Panc1 (cell line): ENCODE measurements at regions not wholly inside any gene's neighbourhood (a gene's known extent, or its start where the extent isn't known, plus 50 kb on each side); places are given as distances from the start of the nearest gene placed in this dataset.

Experiments used
- ATAC-seq: fragments of 200-7000 bp; cut with Tn5 transposase; 2 replicates; pipeline ENCODE4 v1.9.1; 2020; ENCODE audit warnings: mild to moderate bottlenecking, moderate library complexity
- BruUV-seq: library from RNA; stranded (reverse); fragments of 400-500 nt; replicated peaks from 2 replicates; lab custom pipeline; 2021; lab: Mats Ljungman, UMichigan
- CTCF ChIA-PET: fragments of 300-600 bp; sonication (Branson Sonifier 250); formaldehyde crosslinking; loops from one replicate; lab custom pipeline; 2022; ENCODE audit warnings: antibody characterized with exemption; lab: Charles Lee
- POLR2A ChIA-PET: fragments of 300-600 bp; sonication (Branson Sonifier 250); formaldehyde crosslinking; loops from one replicate; lab custom pipeline; 2022; ENCODE audit warnings: antibody characterized with exemption; lab: Charles Lee
- DNase-seq: peaks from one replicate; pipeline ENCODE4 v3.0.0-alpha.2; 2010; ENCODE audit warnings: low read depth, low spot score
- H3K27ac ChIP-seq: 2 replicates; pipeline ENCODE4 v1.5.1; 2011; ENCODE audit warnings: mild to moderate bottlenecking, low read length, inconsistent platforms
- H3K27me3 ChIP-seq: fragments of 200-500 bp; sonication (Bioruptor generic); 2 replicates; pipeline ENCODE4 v1.6.0; 2014; ENCODE audit warnings: low read length, inconsistent platforms; ENCODE audit not compliant: control insufficient read depth, insufficient read depth
- H3K36me3 ChIP-seq: fragments of 200-500 bp; sonication (Bioruptor generic); 2 replicates; pipeline ENCODE4 v1.5.1; 2014; ENCODE audit warnings: inconsistent platforms, mild to moderate bottlenecking, low read length, moderate library complexity; ENCODE audit not compliant: control insufficient read depth, insufficient read depth
- H3K4me1 ChIP-seq: 2 replicates; pipeline ENCODE4 v1.5.1; 2011; ENCODE audit warnings: inconsistent platforms, mild to moderate bottlenecking, low read length, moderate library complexity; ENCODE audit not compliant: control insufficient read depth, insufficient read depth
- H3K4me3 ChIP-seq, 2 experiments: 2 replicates each; pipeline ENCODE4 v1.5.1; 2011 to 2012; ENCODE audit warnings: low read depth in 2 of 2, low read length in 2 of 2, mild to moderate bottlenecking in 2 of 2, inconsistent platforms in 1 of 2, moderate library complexity in 1 of 2
- H3K9me3 ChIP-seq: fragments of 200-500 bp; sonication (Bioruptor generic); 2 replicates; pipeline ENCODE4 v1.5.1; 2014; ENCODE audit warnings: low read depth, mild to moderate bottlenecking, inconsistent platforms, low read length, moderate library complexity; ENCODE audit not compliant: control insufficient read depth, insufficient read depth
- POLR2AphosphoS5 ChIP-seq: IDR thresholded peaks from 2 replicates; pipeline ENCODE4 v1.6.1; 2012; ENCODE audit warnings: mild to moderate bottlenecking, low read depth, low read length, moderate library complexity
- SIN3A ChIP-seq: IDR thresholded peaks from 2 replicates; pipeline ENCODE4 v1.6.1; 2012; ENCODE audit warnings: low read depth, mild to moderate bottlenecking, low read length, moderate library complexity, borderline replicate concordance; ENCODE audit not compliant: insufficient read depth
- TCF7L2 ChIP-seq: IDR thresholded peaks from 2 replicates; pipeline ENCODE4 v1.6.1; 2011; ENCODE audit warnings: mild to moderate bottlenecking, low read depth, low read length, inconsistent platforms
- in situ Hi-C: cut with HindIII; loops from 2 replicates; pipeline ENCODE4 v1.10.0; 2016; ENCODE audit warnings: low sequenced_read_pairs, low pct_unique_long_range_greater_than_20kb
- intact Hi-C: fragments of 100-400 bp; cut with micrococcal nuclease; formaldehyde crosslinking; loops from one replicate; pipeline ENCODE4 v1.10.0; 2022; ENCODE audit not compliant: unreplicated experiment
- TF ChIP-seq, protein P1 (sequence below): fragments of 450-650 bp; IDR thresholded peaks from 2 replicates; pipeline ENCODE4 v1.5.1; 2017; ENCODE audit warnings: mild to moderate bottlenecking
- TF ChIP-seq, protein P2 (sequence below), 2 experiments: IDR thresholded peaks; 2 replicates each; pipeline ENCODE4 v1.6.1; 2011 to 2012; ENCODE audit warnings: low read depth in 2 of 2, control low read depth in 1 of 2, low read length in 1 of 2, mild to moderate bottlenecking in 1 of 2, moderate library complexity in 1 of 2; ENCODE audit not compliant: insufficient read depth in 1 of 2

DNA sequence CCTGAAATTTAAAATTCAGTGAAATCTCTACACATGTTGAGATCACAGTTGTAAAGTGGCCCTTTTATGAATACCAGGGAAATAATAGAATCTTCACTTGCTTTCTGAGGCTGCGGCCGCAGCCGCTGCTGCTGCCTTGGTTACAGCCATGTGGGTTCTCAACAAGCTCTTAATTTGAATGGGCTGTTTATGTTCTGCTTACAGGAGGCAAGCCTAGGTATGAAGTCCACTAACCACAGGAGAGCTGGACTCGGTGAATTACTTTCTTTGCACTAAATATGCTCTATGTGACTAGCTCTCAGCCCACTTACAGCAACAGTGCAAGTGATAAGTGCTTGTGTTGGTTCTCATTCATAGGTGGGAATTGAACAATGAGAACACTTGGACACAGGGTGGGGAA, 410.8 kb downstream of the SFMBT2 start:
- in situ Hi-C loops = no loop called here
- no TSS peak for BruUV-seq
- no peak overlapping the region for H3K27ac ChIP-seq
- no peaks in the 10 kb centered on the region for H3K4me1 ChIP-seq
- DNase-seq = no peak
- intact Hi-C loops = no loop called here
- POLR2A ChIA-PET = no interaction called here
- CTCF ChIA-PET = no interaction called here
- H3K9me3 ChIP-seq = no peaks in the 10 kb centered on the region
- no peak for ATAC-seq
- no peaks in the 10 kb centered on the region for H3K27me3 ChIP-seq
- no peak overlapping the region for H3K4me3 ChIP-seq
- no peak for TF ChIP-seq POLR2AphosphoS5
- TF ChIP-seq, protein P1, sequence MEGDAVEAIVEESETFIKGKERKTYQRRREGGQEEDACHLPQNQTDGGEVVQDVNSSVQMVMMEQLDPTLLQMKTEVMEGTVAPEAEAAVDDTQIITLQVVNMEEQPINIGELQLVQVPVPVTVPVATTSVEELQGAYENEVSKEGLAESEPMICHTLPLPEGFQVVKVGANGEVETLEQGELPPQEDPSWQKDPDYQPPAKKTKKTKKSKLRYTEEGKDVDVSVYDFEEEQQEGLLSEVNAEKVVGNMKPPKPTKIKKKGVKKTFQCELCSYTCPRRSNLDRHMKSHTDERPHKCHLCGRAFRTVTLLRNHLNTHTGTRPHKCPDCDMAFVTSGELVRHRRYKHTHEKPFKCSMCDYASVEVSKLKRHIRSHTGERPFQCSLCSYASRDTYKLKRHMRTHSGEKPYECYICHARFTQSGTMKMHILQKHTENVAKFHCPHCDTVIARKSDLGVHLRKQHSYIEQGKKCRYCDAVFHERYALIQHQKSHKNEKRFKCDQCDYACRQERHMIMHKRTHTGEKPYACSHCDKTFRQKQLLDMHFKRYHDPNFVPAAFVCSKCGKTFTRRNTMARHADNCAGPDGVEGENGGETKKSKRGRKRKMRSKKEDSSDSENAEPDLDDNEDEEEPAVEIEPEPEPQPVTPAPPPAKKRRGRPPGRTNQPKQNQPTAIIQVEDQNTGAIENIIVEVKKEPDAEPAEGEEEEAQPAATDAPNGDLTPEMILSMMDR = no peak
- TF ChIP-seq, protein P2, sequence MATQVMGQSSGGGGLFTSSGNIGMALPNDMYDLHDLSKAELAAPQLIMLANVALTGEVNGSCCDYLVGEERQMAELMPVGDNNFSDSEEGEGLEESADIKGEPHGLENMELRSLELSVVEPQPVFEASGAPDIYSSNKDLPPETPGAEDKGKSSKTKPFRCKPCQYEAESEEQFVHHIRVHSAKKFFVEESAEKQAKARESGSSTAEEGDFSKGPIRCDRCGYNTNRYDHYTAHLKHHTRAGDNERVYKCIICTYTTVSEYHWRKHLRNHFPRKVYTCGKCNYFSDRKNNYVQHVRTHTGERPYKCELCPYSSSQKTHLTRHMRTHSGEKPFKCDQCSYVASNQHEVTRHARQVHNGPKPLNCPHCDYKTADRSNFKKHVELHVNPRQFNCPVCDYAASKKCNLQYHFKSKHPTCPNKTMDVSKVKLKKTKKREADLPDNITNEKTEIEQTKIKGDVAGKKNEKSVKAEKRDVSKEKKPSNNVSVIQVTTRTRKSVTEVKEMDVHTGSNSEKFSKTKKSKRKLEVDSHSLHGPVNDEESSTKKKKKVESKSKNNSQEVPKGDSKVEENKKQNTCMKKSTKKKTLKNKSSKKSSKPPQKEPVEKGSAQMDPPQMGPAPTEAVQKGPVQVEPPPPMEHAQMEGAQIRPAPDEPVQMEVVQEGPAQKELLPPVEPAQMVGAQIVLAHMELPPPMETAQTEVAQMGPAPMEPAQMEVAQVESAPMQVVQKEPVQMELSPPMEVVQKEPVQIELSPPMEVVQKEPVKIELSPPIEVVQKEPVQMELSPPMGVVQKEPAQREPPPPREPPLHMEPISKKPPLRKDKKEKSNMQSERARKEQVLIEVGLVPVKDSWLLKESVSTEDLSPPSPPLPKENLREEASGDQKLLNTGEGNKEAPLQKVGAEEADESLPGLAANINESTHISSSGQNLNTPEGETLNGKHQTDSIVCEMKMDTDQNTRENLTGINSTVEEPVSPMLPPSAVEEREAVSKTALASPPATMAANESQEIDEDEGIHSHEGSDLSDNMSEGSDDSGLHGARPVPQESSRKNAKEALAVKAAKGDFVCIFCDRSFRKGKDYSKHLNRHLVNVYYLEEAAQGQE (IDR thresholded peaks at IDR 0.05; ENCODE audit: insufficient read depth in 1 of 2, low read depth in 2 of 2, low read length in 1 of 2) = no peak
- no peak for TF ChIP-seq TCF7L2
- no peak for TF ChIP-seq SIN3A
- H3K36me3 ChIP-seq = no peaks in the 10 kb centered on the region

DNA sequence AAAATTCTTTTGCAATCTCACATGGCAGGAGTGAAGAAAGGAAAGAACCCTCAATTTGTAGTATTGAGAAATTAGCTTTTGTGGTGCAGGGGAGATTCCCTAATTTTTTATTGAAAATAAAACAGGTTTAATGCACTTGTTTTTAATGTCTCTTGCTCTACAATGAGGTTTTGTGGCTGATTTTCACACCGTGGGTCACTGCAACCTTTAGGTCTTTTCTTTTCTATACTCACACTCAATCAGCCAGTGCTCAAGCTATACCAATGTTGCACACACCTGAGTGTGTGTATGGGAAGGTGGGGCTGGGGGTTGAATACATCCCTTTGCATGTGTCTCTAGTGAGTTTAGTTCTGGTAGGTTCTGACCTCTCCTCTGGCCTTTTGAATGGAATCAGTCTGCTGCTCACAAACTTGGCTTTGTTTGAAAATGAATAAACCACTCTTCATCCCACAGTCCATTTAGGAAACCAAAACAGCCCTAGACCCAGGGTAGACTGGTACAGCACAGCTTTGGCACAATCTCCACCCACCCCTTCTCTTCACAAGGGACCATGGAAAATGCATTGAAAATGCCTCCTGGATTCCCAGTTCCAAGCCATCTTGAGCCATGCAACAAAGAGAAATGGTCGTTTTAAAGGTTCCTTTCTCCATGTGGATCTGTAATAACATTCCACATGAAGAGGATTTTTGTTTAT, 411.5 kb downstream of the SFMBT2 start:
- no peaks in the 10 kb centered on the region for H3K4me1 ChIP-seq
- ChIA-PET CTCF (no interaction called here), POLR2A (no interaction called here)
- no peaks in the 10 kb centered on the region for H3K27me3 ChIP-seq
- in situ Hi-C loops = no loop called here
- intact Hi-C loops = no loop called here
- H3K36me3 ChIP-seq = no peaks in the 10 kb centered on the region
- ATAC-seq (no peak), DNase-seq (no peak)
- H3K27ac ChIP-seq = no peak overlapping the region
- H3K9me3 ChIP-seq = no peaks in the 10 kb centered on the region
- TF ChIP-seq, protein P1 = no peak
- TF ChIP-seq SIN3A = no peak
- no peak for TF ChIP-seq POLR2AphosphoS5
- no peak for TF ChIP-seq TCF7L2
- TF ChIP-seq, protein P2 (IDR thresholded peaks at IDR 0.05; ENCODE audit: insufficient read depth in 1 of 2, low read depth in 2 of 2, low read length in 1 of 2) = no peak
- H3K4me3 ChIP-seq = no peak overlapping the region
- BruUV-seq = no TSS peak
